ENCODE measurements at regions not wholly inside any gene's neighbourhood (a gene's known extent, or its start where the extent isn't known, plus 50 kb on each side); places are given as distances from the start of the nearest gene placed in this dataset.

DNA sequence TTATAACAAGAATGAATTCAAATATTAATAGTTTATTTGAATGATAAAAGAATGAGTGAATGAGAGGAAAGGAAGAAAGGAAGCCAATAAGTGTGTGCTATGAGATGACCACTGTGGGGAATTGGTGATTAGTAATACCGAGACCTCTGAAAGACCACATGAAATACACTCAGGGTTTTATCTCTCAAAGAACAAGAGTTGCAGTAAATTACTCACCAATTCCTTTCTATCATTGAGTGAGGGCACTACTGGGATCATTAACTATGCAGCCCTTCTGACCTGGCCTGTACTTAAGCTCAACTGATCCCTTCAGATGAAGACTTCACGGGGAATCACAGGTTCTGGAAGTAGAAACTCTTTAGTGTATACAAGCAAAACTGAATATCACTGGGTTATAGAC, 1636.1 kb downstream of the SLITRK5 start:
- no peak overlapping the region for H2AFZ ChIP-seq (ENCODE audit: low read depth, low read length, severe bottlenecking)

DNA sequence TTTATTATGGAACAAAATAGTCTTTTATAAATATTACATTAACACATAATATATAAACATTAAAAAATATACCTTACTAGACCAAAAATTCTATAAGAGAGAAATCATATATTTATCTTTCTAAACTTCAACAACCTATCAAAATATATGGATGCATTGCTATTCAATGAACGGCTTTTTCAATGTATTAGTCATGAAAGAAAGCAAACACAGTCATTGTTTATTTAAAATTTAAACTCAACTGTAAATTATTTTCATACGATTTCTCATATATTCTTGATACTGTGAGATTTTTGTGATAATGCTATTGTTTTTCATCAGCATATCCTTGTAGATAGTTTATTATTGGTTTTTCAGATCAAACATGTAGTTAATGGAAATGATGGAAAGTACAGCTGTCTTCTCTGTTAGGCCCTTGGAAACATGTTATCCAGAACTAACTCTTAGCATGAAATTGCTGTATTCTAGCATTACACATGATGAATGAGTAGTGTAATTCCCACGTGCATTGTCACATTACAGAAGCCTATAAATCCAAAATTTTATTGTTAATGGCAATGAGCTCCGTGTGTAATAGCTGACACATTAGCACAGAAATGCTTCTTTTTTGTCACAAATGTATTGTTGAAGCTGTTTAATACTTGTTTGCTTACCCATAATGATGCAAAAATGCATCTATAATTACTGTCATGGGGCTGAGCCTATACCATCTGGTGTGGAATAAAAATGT, 1639.9 kb downstream of the SLITRK5 start:
- H3K4me2 ChIP-seq (ENCODE audit: low read depth, low read length, poor library complexity, severe bottlenecking) = no peak overlapping the region
- no peak for TF ChIP-seq EZH2phosphoT487 (conservative IDR thresholded peaks at IDR 0.05; ENCODE audit: low read length)
- TF ChIP-seq, protein P1, sequence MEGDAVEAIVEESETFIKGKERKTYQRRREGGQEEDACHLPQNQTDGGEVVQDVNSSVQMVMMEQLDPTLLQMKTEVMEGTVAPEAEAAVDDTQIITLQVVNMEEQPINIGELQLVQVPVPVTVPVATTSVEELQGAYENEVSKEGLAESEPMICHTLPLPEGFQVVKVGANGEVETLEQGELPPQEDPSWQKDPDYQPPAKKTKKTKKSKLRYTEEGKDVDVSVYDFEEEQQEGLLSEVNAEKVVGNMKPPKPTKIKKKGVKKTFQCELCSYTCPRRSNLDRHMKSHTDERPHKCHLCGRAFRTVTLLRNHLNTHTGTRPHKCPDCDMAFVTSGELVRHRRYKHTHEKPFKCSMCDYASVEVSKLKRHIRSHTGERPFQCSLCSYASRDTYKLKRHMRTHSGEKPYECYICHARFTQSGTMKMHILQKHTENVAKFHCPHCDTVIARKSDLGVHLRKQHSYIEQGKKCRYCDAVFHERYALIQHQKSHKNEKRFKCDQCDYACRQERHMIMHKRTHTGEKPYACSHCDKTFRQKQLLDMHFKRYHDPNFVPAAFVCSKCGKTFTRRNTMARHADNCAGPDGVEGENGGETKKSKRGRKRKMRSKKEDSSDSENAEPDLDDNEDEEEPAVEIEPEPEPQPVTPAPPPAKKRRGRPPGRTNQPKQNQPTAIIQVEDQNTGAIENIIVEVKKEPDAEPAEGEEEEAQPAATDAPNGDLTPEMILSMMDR (IDR thresholded peaks at IDR 0.05; ENCODE audit: insufficient read depth, low read length, poor library complexity, severe bottlenecking) = no peak
- no peaks in the 10 kb centered on the region for H3K36me3 ChIP-seq (ENCODE audit: low read length)
- H3K27ac ChIP-seq (ENCODE audit: low read depth, low read length) = no peak overlapping the region
- H3K9me2 ChIP-seq (replicated peaks; ENCODE audit: insufficient read depth, low read length) = no peaks in the 10 kb centered on the region
- H4K20me1 ChIP-seq (ENCODE audit: low read depth, low read length) = no peaks in the 10 kb centered on the region
- H2AFZ ChIP-seq (ENCODE audit: low read depth, low read length, severe bottlenecking) = no peak overlapping the region
- no peaks in the 10 kb centered on the region for H3K79me2 ChIP-seq (ENCODE audit: insufficient read depth, low read length)
- no peaks in the 10 kb centered on the region for H3F3A ChIP-seq (ENCODE audit: insufficient read depth)
- no peaks in the 10 kb centered on the region for H3K27me3 ChIP-seq (ENCODE audit: low read length)
- H3K9me3 ChIP-seq (ENCODE audit: insufficient read depth, low read length) = no peaks in the 10 kb centered on the region
- no peak overlapping the region for H3K9ac ChIP-seq (ENCODE audit: low read length)
- no peak overlapping the region for H3K4me3 ChIP-seq (ENCODE audit: insufficient read depth, low read length, poor library complexity, severe bottlenecking)

More for the DNA sequence above, 1636.1 kb downstream of the SLITRK5 start:
- H3K79me2 ChIP-seq (ENCODE audit: insufficient read depth, low read length) = no peaks in the 10 kb centered on the region
- no peaks in the 10 kb centered on the region for H3K27me3 ChIP-seq (ENCODE audit: low read length)
- H3K9me2 ChIP-seq (replicated peaks; ENCODE audit: insufficient read depth, low read length) = 0 out of 2 replicates have a peak, but pooled peaks cover 2% of the 10 kb centered on the region
- H3K27ac ChIP-seq (ENCODE audit: low read depth, low read length) = no peak overlapping the region
- no peaks in the 10 kb centered on the region for H4K20me1 ChIP-seq (ENCODE audit: low read depth, low read length)
- TF ChIP-seq, protein P1 (IDR thresholded peaks at IDR 0.05; ENCODE audit: insufficient read depth, low read length, poor library complexity, severe bottlenecking) = no peak
- TF ChIP-seq EZH2phosphoT487 (conservative IDR thresholded peaks at IDR 0.05; ENCODE audit: low read length) = no peak
- H3K9ac ChIP-seq (ENCODE audit: low read length) = no peak overlapping the region
- H3K9me3 ChIP-seq (ENCODE audit: insufficient read depth, low read length) = no peaks in the 10 kb centered on the region; the same call in 1 of the 2 replicates
- H3K36me3 ChIP-seq (ENCODE audit: low read length) = no peaks in the 10 kb centered on the region
- H3F3A ChIP-seq (ENCODE audit: insufficient read depth) = no peaks in the 10 kb centered on the region
- H3K4me3 ChIP-seq (ENCODE audit: insufficient read depth, low read length, poor library complexity, severe bottlenecking) = no peak overlapping the region
- H3K4me2 ChIP-seq (ENCODE audit: low read depth, low read length, poor library complexity, severe bottlenecking) = no peak overlapping the region

DNA sequence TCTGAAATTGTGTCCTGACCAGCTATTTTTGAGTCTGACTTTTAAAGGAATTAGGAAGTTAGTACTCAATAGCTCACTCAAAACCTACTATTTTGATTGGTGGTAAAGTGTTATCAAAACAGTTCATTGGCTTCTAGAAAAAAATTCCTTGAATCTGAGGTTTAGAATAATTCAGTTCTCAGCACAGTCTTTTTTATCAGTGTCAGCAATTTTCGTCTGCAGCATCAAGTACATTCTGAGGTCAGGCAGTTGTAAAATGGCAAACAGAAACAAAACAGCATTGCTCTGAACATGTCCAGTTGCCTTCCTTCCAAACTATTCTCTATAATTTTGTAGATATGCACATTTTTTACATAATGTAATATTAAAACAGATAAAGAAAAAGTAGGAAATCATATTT, 1644.1 kb downstream of the SLITRK5 start:
- H3K36me3 ChIP-seq (ENCODE audit: low read length) = no peaks in the 10 kb centered on the region
- TF ChIP-seq, protein P1 (IDR thresholded peaks at IDR 0.05; ENCODE audit: insufficient read depth, low read length, poor library complexity, severe bottlenecking) = no peak
- no peak for TF ChIP-seq EZH2phosphoT487 (conservative IDR thresholded peaks at IDR 0.05; ENCODE audit: low read length)
- no peak overlapping the region for H3K4me3 ChIP-seq (ENCODE audit: insufficient read depth, low read length, poor library complexity, severe bottlenecking)
- H3K9me2 ChIP-seq (replicated peaks; ENCODE audit: insufficient read depth, low read length) = no peaks in the 10 kb centered on the region
- H2AFZ ChIP-seq (ENCODE audit: low read depth, low read length, severe bottlenecking) = no peak overlapping the region
- H3K9me3 ChIP-seq (ENCODE audit: insufficient read depth, low read length) = no peaks in the 10 kb centered on the region
- H3K4me2 ChIP-seq (ENCODE audit: low read depth, low read length, poor library complexity, severe bottlenecking) = no peak overlapping the region
- no peak overlapping the region for H3K9ac ChIP-seq (ENCODE audit: low read length)
- H4K20me1 ChIP-seq (ENCODE audit: low read depth, low read length) = no peaks in the 10 kb centered on the region
- no peak overlapping the region for H3K27ac ChIP-seq (ENCODE audit: low read depth, low read length)
- H3F3A ChIP-seq (ENCODE audit: insufficient read depth) = no peaks in the 10 kb centered on the region
- no peaks in the 10 kb centered on the region for H3K79me2 ChIP-seq (ENCODE audit: insufficient read depth, low read length)
- H3K27me3 ChIP-seq (ENCODE audit: low read length) = no peaks in the 10 kb centered on the region
